ENCODE measurements at regions not wholly inside any gene's neighbourhood (a gene's known extent, or its start where the extent isn't known, plus 50 kb on each side); places are given as distances from the start of the nearest gene placed in this dataset.

DNA sequence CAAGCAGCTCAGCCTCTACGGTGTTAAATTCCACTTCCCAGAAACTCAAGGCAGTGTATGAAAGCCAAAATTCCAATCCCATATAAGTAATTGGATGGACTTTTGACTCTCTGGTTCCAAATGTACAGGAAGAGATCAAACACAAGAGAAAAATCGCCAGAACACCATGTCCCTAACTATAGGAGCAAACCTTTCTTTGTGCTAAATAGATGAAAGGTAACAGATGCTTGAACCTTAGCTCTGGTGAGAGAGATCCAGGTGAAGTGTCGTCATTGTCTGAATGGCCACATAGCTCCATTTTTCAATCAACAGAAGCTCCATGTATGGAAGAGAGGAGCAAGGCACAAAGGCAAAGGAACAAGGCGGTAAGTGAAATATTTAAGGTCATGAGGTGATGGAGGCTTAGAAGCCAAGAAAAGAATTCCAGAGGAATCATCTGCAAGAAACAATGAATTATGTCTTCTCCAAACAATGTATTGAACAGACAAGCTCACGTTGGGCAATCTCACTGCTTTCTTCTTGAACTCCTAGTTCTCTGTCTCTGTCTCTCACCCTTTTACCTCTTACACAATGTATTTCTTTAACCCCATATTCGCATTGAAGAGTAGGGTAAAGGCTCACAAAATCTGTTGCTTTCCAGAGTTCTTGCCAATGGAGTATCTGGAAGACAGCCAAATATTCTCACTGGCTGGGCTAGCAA lies 585.1 kb downstream of the GATA3 start:
- Histone ChIP-seq H4K20me1 (ENCODE audit: control insufficient read depth, insufficient read depth, low read depth, low read length) (no peaks in the 10 kb centered on the region), H3K27ac (ENCODE audit: low read depth, low read length) (no peak overlapping the region), H3K27me3 (ENCODE audit: control insufficient read depth, low read length) (no peaks in the 10 kb centered on the region), H3K36me3 (ENCODE audit: control insufficient read depth, low read length) (no peaks in the 10 kb centered on the region), H3K9me2 (replicated peaks; ENCODE audit: control insufficient read depth, low read length) (no peaks in the 10 kb centered on the region), H3K4me1 (ENCODE audit: control insufficient read depth, low read length) (no peaks in the 10 kb centered on the region), H3K4me3 (ENCODE audit: low read length) (no peak overlapping the region), H3K9me3 (ENCODE audit: control insufficient read depth, insufficient read depth, low read length) (no peaks in the 10 kb centered on the region), H3F3A (ENCODE audit: control insufficient read depth, insufficient read depth) (no peaks in the 10 kb centered on the region), H3K79me2 (ENCODE audit: control insufficient read depth, low read length) (no peaks in the 10 kb centered on the region), H3K4me2 (ENCODE audit: low read length) (no peak overlapping the region)
- TF ChIP-seq EZH2phosphoT487 (IDR thresholded peaks at IDR 0.05; ENCODE audit: borderline replicate concordance, low read length): no peak
- no peak for TF ChIP-seq CTCF (IDR thresholded peaks at IDR 0.05; ENCODE audit: low read depth, low read length, poor library complexity, severe bottlenecking)

DNA sequence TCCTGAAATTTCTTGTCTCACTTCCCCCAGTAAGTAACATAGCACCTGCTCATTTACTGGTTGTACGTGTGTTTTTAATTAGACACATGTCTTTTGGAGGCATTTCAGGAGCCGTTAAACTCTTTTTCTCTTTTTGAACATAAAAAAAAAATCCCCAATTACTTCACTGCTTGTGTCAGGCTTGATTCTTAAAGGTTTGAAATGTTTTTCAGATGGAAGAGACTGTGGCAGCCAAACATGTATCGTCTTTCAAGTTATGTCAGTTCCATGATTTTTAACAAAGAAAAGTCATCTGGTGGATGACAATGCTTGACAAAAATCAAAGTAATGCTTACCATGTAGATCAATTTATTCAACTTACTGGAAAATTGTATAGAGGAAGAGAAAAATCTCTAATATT lies 585.8 kb downstream of the GATA3 start:
- H3K9me2 ChIP-seq (replicated peaks; ENCODE audit: control insufficient read depth, low read length): no peaks in the 10 kb centered on the region
- no peaks in the 10 kb centered on the region for H4K20me1 ChIP-seq (ENCODE audit: control insufficient read depth, insufficient read depth, low read depth, low read length)
- no peak overlapping the region for H3K4me3 ChIP-seq (ENCODE audit: low read length)
- TF ChIP-seq CTCF (IDR thresholded peaks at IDR 0.05; ENCODE audit: low read depth, low read length, poor library complexity, severe bottlenecking) (no peak), EZH2phosphoT487 (IDR thresholded peaks at IDR 0.05; ENCODE audit: borderline replicate concordance, low read length) (no peak)
- H3K9me3 ChIP-seq (ENCODE audit: control insufficient read depth, insufficient read depth, low read length): no peaks in the 10 kb centered on the region
- no peaks in the 10 kb centered on the region for H3K4me1 ChIP-seq (ENCODE audit: control insufficient read depth, low read length)
- no peak overlapping the region for H3K27ac ChIP-seq (ENCODE audit: low read depth, low read length)
- no peaks in the 10 kb centered on the region for H3K27me3 ChIP-seq (ENCODE audit: control insufficient read depth, low read length)
- no peaks in the 10 kb centered on the region for H3K79me2 ChIP-seq (ENCODE audit: control insufficient read depth, low read length)
- no peaks in the 10 kb centered on the region for H3F3A ChIP-seq (ENCODE audit: control insufficient read depth, insufficient read depth)
- no peaks in the 10 kb centered on the region for H3K36me3 ChIP-seq (ENCODE audit: control insufficient read depth, low read length)
- H3K4me2 ChIP-seq (ENCODE audit: low read length): no peak overlapping the region

- H3K27me3 ChIP-seq (ENCODE audit: control insufficient read depth, low read length): no peaks in the 10 kb centered on the region
- no peaks in the 10 kb centered on the region for H3F3A ChIP-seq (ENCODE audit: control insufficient read depth, insufficient read depth)
These were observed 586.4 kb downstream of the GATA3 start for GRCh38 chr10:8640878-8641277.

More at GRCh38 chr10:8640878-8641277, 586.4 kb downstream of the GATA3 start:
- Histone ChIP-seq H3K4me3 (ENCODE audit: low read length) (no peak overlapping the region), H3K27ac (ENCODE audit: low read depth, low read length) (no peak overlapping the region), H3K79me2 (ENCODE audit: control insufficient read depth, low read length) (no peaks in the 10 kb centered on the region), H3K4me2 (ENCODE audit: low read length) (no peak overlapping the region), H3K36me3 (ENCODE audit: control insufficient read depth, low read length) (no peaks in the 10 kb centered on the region), H3K9me3 (ENCODE audit: control insufficient read depth, insufficient read depth, low read length) (no peaks in the 10 kb centered on the region), H3K9me2 (replicated peaks; ENCODE audit: control insufficient read depth, low read length) (no peaks in the 10 kb centered on the region), H3K4me1 (ENCODE audit: control insufficient read depth, low read length) (no peaks in the 10 kb centered on the region), H4K20me1 (ENCODE audit: control insufficient read depth, insufficient read depth, low read depth, low read length) (no peaks in the 10 kb centered on the region)
- TF ChIP-seq CTCF (IDR thresholded peaks at IDR 0.05; ENCODE audit: low read depth, low read length, poor library complexity, severe bottlenecking) (no peak), EZH2phosphoT487 (IDR thresholded peaks at IDR 0.05; ENCODE audit: borderline replicate concordance, low read length) (no peak)

Measured in DOHH2 (cell line).